ENCODE measurements at regions not wholly inside any gene's neighbourhood (a gene's known extent, or its start where the extent isn't known, plus 50 kb on each side); places are given as distances from the start of the nearest gene placed in this dataset.

GRCh38 chr2:13158466-13158865 is 441.7 kb downstream of the TRIB2 start:
- H3K27ac ChIP-seq (ENCODE audit: low read length): no peak overlapping the region
- in situ Hi-C loops (cut with HindIII; ENCODE audit: low pct_unique_long_range_greater_than_20kb, low sequenced_read_pairs) (no loop called here), intact Hi-C loops (cut with micrococcal nuclease; ENCODE audit: unreplicated experiment) (no loop called here)
- DNase-seq (ENCODE audit: low read depth, low spot score): no peak
- ATAC-seq: no peak
- ChIA-PET CTCF (no interaction called here), POLR2A (no interaction called here)
- BruUV-seq (replicated peaks): no TSS peak
- no peaks in the 10 kb centered on the region for H3K27me3 ChIP-seq (ENCODE audit: control insufficient read depth, insufficient read depth, low read length)
- no peak for TF ChIP-seq CTCF (IDR thresholded peaks at IDR 0.05)
- no peak for TF ChIP-seq POLR2AphosphoS5 (IDR thresholded peaks at IDR 0.05; ENCODE audit: low read depth, low read length)
- no peak for TF ChIP-seq REST (IDR thresholded peaks at IDR 0.05; ENCODE audit: insufficient read depth in 1 of 2, low read depth in 2 of 2, low read length in 1 of 2)
- no peak for TF ChIP-seq TCF7L2 (IDR thresholded peaks at IDR 0.05; ENCODE audit: low read depth, low read length)
- TF ChIP-seq SIN3A (IDR thresholded peaks at IDR 0.05; ENCODE audit: borderline replicate concordance, insufficient read depth, low read depth, low read length): no peak
- no peaks in the 10 kb centered on the region for H3K9me3 ChIP-seq (ENCODE audit: control insufficient read depth, insufficient read depth, low read depth, low read length)
- H3K4me3 ChIP-seq (ENCODE audit: low read depth in 2 of 2, low read length in 2 of 2): no peak overlapping the region
- H3K4me1 ChIP-seq (ENCODE audit: control insufficient read depth, insufficient read depth, low read length): no peaks in the 10 kb centered on the region
- no peaks in the 10 kb centered on the region for H3K36me3 ChIP-seq (ENCODE audit: control insufficient read depth, insufficient read depth, low read length)

GRCh38 chr2:13180729-13181128 is 464.0 kb downstream of the TRIB2 start:
- BruUV-seq (replicated peaks): no TSS peak

More at GRCh38 chr2:13180729-13181128, 464.0 kb downstream of the TRIB2 start:
- intact Hi-C loops (cut with micrococcal nuclease; ENCODE audit: unreplicated experiment): no loop called here
- Histone ChIP-seq H3K4me1 (ENCODE audit: control insufficient read depth, insufficient read depth, low read length) (no peaks in the 10 kb centered on the region), H3K36me3 (ENCODE audit: control insufficient read depth, insufficient read depth, low read length) (no peaks in the 10 kb centered on the region), H3K27ac (ENCODE audit: low read length) (no peak overlapping the region), H3K27me3 (ENCODE audit: control insufficient read depth, insufficient read depth, low read length) (no peaks in the 10 kb centered on the region), H3K9me3 (ENCODE audit: control insufficient read depth, insufficient read depth, low read depth, low read length) (no peaks in the 10 kb centered on the region), H3K4me3 (ENCODE audit: low read depth in 2 of 2, low read length in 2 of 2) (no peak overlapping the region)
- ATAC-seq (no peak), DNase-seq (ENCODE audit: low read depth, low spot score) (no peak)
- ChIA-PET CTCF (no interaction called here), POLR2A (no interaction called here)
- no peak for TF ChIP-seq CTCF (IDR thresholded peaks at IDR 0.05)
- TF ChIP-seq POLR2AphosphoS5 (IDR thresholded peaks at IDR 0.05; ENCODE audit: low read depth, low read length): no peak
- in situ Hi-C loops (cut with HindIII; ENCODE audit: low pct_unique_long_range_greater_than_20kb, low sequenced_read_pairs): no loop called here

Measured in Panc1 (cell line).